GM23248 (cell line): ENCODE measurements at regions not wholly inside any gene's neighbourhood (a gene's known extent, or its start where the extent isn't known, plus 50 kb on each side); places are given as distances from the start of the nearest gene placed in this dataset.

ENCODE experiments used
- EZH2 ChIP-seq: fragments of 200-600 bp; sonication (generic); IDR thresholded peaks from 2 replicates; pipeline ENCODE4 v1.6.1; 2018; ENCODE audit warnings: antibody characterized with exemption, mild to moderate bottlenecking; ENCODE audit not compliant: insufficient read depth, poor library complexity, severe bottlenecking
- EZH2phosphoT487 ChIP-seq: fragments of 200-600 bp; sonication (generic); IDR thresholded peaks from 2 replicates; pipeline ENCODE4 v1.6.1; 2018; ENCODE audit warnings: antibody characterized with exemption, moderate library complexity, mild to moderate bottlenecking, low read depth; ENCODE audit not compliant: insufficient read depth

- TF ChIP-seq EZH2 = no peak
- no peak for TF ChIP-seq EZH2phosphoT487
Observed at GRCh38 chr3:6770397-6770690, 90.6 kb upstream of the GRM7 start.
